HCT116 (cell line): ENCODE measurements at regions not wholly inside any gene's neighbourhood (a gene's known extent, or its start where the extent isn't known, plus 50 kb on each side); places are given as distances from the start of the nearest gene placed in this dataset.

Source experiments
- CEBPB ChIP-seq: IDR thresholded peaks from 2 replicates; pipeline ENCODE4 v1.6.1; 2012; ENCODE audit warnings: low read depth
- FOSL1 ChIP-seq: IDR thresholded peaks from 2 replicates; pipeline ENCODE4 v1.6.1; 2012; ENCODE audit warnings: low read depth
- POLR2AphosphoS5 ChIP-seq: IDR thresholded peaks from 2 replicates; pipeline ENCODE4 v1.6.1; 2011; ENCODE audit warnings: mild to moderate bottlenecking, low read depth, low read length, moderate library complexity

GRCh38 chr9:73243078-73243477, 91.4 kb downstream of the ANXA1 start:
- TF ChIP-seq POLR2AphosphoS5 (no peak), CEBPB (no peak), FOSL1 (no peak)
